GM19023 (cell line): ENCODE measurements at regions not wholly inside any gene's neighbourhood (a gene's known extent, or its start where the extent isn't known, plus 50 kb on each side); places are given as distances from the start of the nearest gene placed in this dataset.

ENCODE experiments used
- ATAC-seq: cut with Tn5 transposase; IDR thresholded peaks from one replicate; pipeline ENCODE4 v1.9.1; 2021; ENCODE audit warnings: mild to moderate bottlenecking, moderate library complexity; ENCODE audit not compliant: unreplicated experiment

- ATAC-seq = no peak
These were observed 61.1 kb upstream of the TGM3 start for GRCh38 chr20:2234598-2235191.

- ATAC-seq = no peak
These were observed 59.5 kb upstream of the TGM3 start for GRCh38 chr20:2236256-2236655.

GRCh38 chr20:2237059-2237458, 58.7 kb upstream of the TGM3 start:
- no peak for ATAC-seq

- ATAC-seq = no peak
These were observed 57.2 kb upstream of the TGM3 start for GRCh38 chr20:2238601-2239000.

- no peak for ATAC-seq
These were observed 55.0 kb upstream of the TGM3 start for GRCh38 chr20:2240835-2241234.

- no peak for ATAC-seq
These were observed 53.1 kb upstream of the TGM3 start for GRCh38 chr20:2242678-2243077.

- ATAC-seq = no peak
These were observed 51.3 kb upstream of the TGM3 start for GRCh38 chr20:2244523-2244922.

GRCh38 chr20:2244993-2245392, 50.8 kb upstream of the TGM3 start:
- no peak for ATAC-seq

- no peak for ATAC-seq
These were observed 50.2 kb upstream of the TGM3 start for GRCh38 chr20:2245637-2246036.
